ENCODE measurements at regions not wholly inside any gene's neighbourhood (a gene's known extent, or its start where the extent isn't known, plus 50 kb on each side); places are given as distances from the start of the nearest gene placed in this dataset.

DNA sequence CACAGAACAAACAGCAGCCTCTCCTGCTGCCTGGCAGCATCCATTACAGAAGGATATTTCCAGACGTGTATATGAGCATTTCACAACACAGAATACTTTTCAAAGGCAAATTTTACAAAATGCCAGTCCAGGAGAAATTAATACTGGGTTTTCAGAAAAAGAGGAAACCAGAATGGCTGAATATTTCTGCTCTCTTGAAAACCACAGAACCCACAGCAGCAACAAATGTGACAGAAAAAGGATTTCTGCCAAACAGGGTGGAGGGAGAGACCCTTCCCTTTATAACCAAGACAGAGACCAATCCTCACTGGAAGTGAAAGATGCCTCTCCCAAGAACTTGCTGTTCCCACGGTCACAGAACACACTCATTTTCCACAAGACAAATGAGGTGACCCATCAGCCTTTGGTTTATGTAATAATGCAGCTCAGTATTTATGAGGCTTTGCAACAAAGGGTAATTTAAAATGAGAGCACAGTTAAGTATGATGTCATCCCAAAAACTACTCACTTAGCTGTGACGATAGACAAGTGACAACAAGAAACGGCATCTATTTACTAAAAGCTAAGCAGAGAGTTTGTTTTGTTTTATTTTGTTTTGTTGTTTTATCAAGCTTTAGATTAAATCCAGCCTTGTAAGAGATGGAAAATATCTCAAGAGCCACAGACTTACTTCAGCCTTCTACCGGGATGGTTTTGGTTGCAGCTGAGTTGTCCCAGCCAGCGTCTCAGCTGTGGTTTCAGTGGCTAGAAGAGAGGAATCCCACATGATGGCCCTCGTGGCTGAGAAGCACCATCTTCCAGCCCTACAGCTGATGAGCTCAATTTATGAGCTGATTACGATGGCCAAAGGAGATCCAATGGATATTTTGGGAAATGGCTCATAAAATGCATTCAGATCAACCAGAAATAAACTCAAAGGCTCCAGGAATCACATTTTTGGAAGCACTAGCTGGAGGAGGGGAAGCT, 249.3 kb upstream of the AGAP1 start:
- TF ChIP-seq EZH2 (IDR thresholded peaks at IDR 0.05; ENCODE audit: borderline replicate concordance, low read length), result no peak
- TF ChIP-seq CTCF (IDR thresholded peaks at IDR 0.05; ENCODE audit: low read length), result no peak
- no peak overlapping the region for H3K4me3 ChIP-seq (ENCODE audit: low read depth, low read length, poor library complexity, severe bottlenecking)
- H3K9ac ChIP-seq (ENCODE audit: low read length), result no peak overlapping the region
- no peak overlapping the region for H3K27ac ChIP-seq (ENCODE audit: low read depth, low read length, poor library complexity, severe bottlenecking)
- H3K9me2 ChIP-seq (ENCODE audit: low read depth, low read length), result no peaks in the 10 kb centered on the region
- no peaks in the 10 kb centered on the region for H3K27me3 ChIP-seq (ENCODE audit: insufficient read depth, low read length)
- H3K36me3 ChIP-seq (ENCODE audit: insufficient read depth, low read length), result no peaks in the 10 kb centered on the region
- no peaks in the 10 kb centered on the region for H3K79me2 ChIP-seq (ENCODE audit: insufficient read depth, low read length)
- H3K9me3 ChIP-seq (ENCODE audit: low read length), result no peaks in the 10 kb centered on the region
- H2AFZ ChIP-seq (ENCODE audit: low read length), result no peak overlapping the region
- no peaks in the 10 kb centered on the region for H3K4me1 ChIP-seq (ENCODE audit: insufficient read depth, low read length, severe bottlenecking)
- H3K4me2 ChIP-seq (ENCODE audit: low read length), result no peak overlapping the region
- no peaks in the 10 kb centered on the region for H4K20me1 ChIP-seq (ENCODE audit: insufficient read depth, low read length)
- no peaks in the 10 kb centered on the region for H3F3A ChIP-seq (ENCODE audit: insufficient read depth, low read length)

- Histone ChIP-seq H3F3A (ENCODE audit: insufficient read depth, low read length) (no peaks in the 10 kb centered on the region), H3K4me2 (ENCODE audit: low read length) (no peak overlapping the region), H3K4me1 (ENCODE audit: insufficient read depth, low read length, severe bottlenecking) (no peaks in the 10 kb centered on the region), H3K9me3 (ENCODE audit: low read length) (no peaks in the 10 kb centered on the region), H3K79me2 (ENCODE audit: insufficient read depth, low read length) (no peaks in the 10 kb centered on the region), H3K27me3 (ENCODE audit: insufficient read depth, low read length) (no peaks in the 10 kb centered on the region), H3K36me3 (ENCODE audit: insufficient read depth, low read length) (no peaks in the 10 kb centered on the region), H2AFZ (ENCODE audit: low read length) (no peak overlapping the region), H3K9ac (ENCODE audit: low read length) (no peak overlapping the region), H3K4me3 (ENCODE audit: low read depth, low read length, poor library complexity, severe bottlenecking) (no peak overlapping the region), H3K9me2 (ENCODE audit: low read depth, low read length) (no peaks in the 10 kb centered on the region), H4K20me1 (ENCODE audit: insufficient read depth, low read length) (no peaks in the 10 kb centered on the region), H3K27ac (ENCODE audit: low read depth, low read length, poor library complexity, severe bottlenecking) (no peak overlapping the region)
- TF ChIP-seq EZH2 (IDR thresholded peaks at IDR 0.05; ENCODE audit: borderline replicate concordance, low read length), result no peak
- TF ChIP-seq CTCF (IDR thresholded peaks at IDR 0.05; ENCODE audit: low read length), result no peak
Measured at GRCh38 chr2:235247001-235247400, 246.8 kb upstream of the AGAP1 start.

- TF ChIP-seq CTCF (IDR thresholded peaks at IDR 0.05; ENCODE audit: low read length) (no peak), EZH2 (IDR thresholded peaks at IDR 0.05; ENCODE audit: borderline replicate concordance, low read length) (no peak)
- no peak overlapping the region for H2AFZ ChIP-seq (ENCODE audit: low read length)
- no peak overlapping the region for H3K9ac ChIP-seq (ENCODE audit: low read length)
Measured at GRCh38 chr2:235255693-235256092, 238.2 kb upstream of the AGAP1 start.

More at GRCh38 chr2:235255693-235256092, 238.2 kb upstream of the AGAP1 start:
- Histone ChIP-seq H3K27ac (ENCODE audit: low read depth, low read length, poor library complexity, severe bottlenecking) (no peak overlapping the region), H3K4me3 (ENCODE audit: low read depth, low read length, poor library complexity, severe bottlenecking) (no peak overlapping the region), H3K27me3 (ENCODE audit: insufficient read depth, low read length) (no peaks in the 10 kb centered on the region), H3K4me2 (ENCODE audit: low read length) (no peak overlapping the region), H3K36me3 (ENCODE audit: insufficient read depth, low read length) (no peaks in the 10 kb centered on the region), H3K9me3 (ENCODE audit: low read length) (no peaks in the 10 kb centered on the region), H3F3A (ENCODE audit: insufficient read depth, low read length) (no peaks in the 10 kb centered on the region), H4K20me1 (ENCODE audit: insufficient read depth, low read length) (no peaks in the 10 kb centered on the region), H3K4me1 (ENCODE audit: insufficient read depth, low read length, severe bottlenecking) (no peaks in the 10 kb centered on the region), H3K9me2 (ENCODE audit: low read depth, low read length) (no peaks in the 10 kb centered on the region), H3K79me2 (ENCODE audit: insufficient read depth, low read length) (no peaks in the 10 kb centered on the region)
